Right forelimb (tissue), 1 donor: ENCODE measurements at regions not wholly inside any gene's neighbourhood (a gene's known extent, or its start where the extent isn't known, plus 50 kb on each side); places are given as distances from the start of the nearest gene placed in this dataset.
"Not testable (repeated sequence)": the region's sequence is repeated elsewhere in the genome, so short reads cannot be mapped to it uniquely, and the experiment has no call there.

Source experiments
- DNase-seq: peaks from one replicate; pipeline ENCODE4 v3.0.0-alpha.2; 2018

- no peak for DNase-seq
These were observed 63.1 kb downstream of the MATN1 start for GRCh38 chr1:30660241-30660640.

DNA sequence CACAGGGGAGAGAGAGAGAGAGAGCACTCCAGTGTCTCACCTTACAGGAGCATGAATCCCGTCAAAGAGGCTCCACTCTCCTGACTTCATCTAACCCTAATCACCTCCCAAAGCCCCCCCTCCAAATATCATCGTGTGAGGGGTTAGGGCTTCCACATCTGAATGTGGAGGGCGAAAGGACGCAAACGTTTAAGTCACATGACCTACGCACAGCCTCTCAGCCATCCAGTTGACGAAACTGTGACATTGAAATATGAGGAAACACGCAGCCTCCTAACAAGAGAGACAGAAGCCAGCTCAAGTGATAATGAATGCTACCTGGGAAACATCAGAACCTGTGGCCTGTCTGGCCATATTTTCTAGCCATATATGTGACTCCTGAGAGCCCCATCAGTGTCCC is 63.7 kb downstream of the MATN1 start:
- DNase-seq: no peak

GRCh38 chr1:30658375-30658774 is 65.0 kb downstream of the MATN1 start:
- not testable (repeated sequence) for DNase-seq

- no peak for DNase-seq
These were observed 65.4 kb downstream of the MATN1 start for GRCh38 chr1:30658014-30658336.

- DNase-seq: no peak
These were observed 66.0 kb downstream of the MATN1 start for GRCh38 chr1:30657131-30658013.

GRCh38 chr1:30656171-30656940 is 67.0 kb downstream of the MATN1 start:
- no peak for DNase-seq

- no peak for DNase-seq
These were observed 67.7 kb downstream of the MATN1 start for GRCh38 chr1:30655672-30656071.

DNA sequence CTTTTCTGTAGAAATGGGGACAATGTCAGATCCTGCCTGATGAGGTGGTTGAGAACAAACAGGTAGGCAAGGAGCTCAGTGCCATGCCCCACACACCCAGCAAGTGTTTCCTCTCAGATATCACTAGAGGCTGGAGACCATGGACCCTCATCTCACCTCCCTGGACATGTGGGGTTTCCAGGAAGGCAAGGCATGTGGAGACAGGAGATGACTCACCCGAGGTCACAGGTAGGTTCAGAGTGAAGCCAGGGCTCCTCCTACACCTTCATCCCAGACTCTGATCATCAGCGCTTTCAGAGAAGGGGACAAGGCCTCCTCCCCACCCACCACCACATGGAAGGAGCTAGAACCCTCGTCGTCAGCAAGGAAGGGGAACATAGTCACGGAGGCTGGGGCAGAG is 69.2 kb downstream of the MATN1 start:
- DNase-seq: no peak

DNA sequence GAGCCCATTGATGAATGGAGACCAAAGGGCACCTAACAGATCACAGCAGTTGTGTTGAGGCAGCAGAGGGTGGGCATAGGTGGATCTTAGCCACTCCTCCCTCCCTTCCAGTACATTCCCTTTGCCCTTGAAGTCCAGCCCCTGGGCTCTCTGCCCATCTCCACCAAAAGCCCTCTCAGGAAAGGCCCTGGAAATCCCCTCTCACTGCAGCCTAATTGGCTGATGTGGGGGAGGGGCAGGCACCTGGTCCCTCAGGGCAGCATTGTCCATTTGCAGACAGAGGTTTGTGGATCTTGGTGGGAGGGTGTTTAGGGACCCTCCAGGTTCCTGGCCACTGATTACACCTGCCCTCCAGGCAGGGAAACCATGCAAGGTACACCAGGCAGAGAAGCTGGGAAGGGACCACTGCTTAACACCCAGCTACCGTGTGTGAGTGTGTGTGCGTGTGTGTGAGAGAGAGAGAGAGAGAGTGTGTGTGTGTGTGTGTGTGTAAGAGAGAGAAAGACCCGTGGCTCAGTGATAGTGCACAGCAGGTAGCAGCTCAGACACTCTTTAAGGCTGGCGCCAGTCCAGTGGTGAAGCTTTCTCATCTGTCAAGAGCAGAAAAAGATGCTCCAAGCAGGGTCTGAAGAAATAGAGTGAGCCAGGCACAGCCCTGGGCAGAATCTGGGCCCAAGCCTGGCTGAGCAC is 71.1 kb downstream of the MATN1 start:
- DNase-seq: no peak

GRCh38 chr1:30651395-30651794 is 72.0 kb downstream of the MATN1 start:
- not testable (repeated sequence) for DNase-seq

DNA sequence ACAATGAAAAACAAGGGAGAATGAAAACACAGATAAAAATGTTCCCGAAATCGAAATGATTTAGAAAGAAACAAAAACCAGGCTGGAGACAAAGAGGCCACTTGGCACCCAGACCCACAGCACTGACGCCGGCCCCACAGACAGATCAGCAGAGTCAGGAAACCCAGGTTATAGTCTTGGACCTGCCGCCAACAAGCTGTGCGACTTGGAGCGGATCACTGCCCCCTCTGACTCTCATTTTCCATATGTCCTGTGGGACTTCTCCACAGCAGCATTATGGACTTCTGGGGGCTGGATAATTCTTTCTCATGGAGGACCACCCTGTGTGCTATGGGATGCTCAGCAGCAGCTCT is 72.4 kb downstream of the MATN1 start:
- DNase-seq: no peak

GRCh38 chr1:30650038-30650967 is 73.1 kb downstream of the MATN1 start:
- no peak for DNase-seq

GRCh38 chr1:30649321-30649991 is 73.9 kb downstream of the MATN1 start:
- no peak for DNase-seq

DNA sequence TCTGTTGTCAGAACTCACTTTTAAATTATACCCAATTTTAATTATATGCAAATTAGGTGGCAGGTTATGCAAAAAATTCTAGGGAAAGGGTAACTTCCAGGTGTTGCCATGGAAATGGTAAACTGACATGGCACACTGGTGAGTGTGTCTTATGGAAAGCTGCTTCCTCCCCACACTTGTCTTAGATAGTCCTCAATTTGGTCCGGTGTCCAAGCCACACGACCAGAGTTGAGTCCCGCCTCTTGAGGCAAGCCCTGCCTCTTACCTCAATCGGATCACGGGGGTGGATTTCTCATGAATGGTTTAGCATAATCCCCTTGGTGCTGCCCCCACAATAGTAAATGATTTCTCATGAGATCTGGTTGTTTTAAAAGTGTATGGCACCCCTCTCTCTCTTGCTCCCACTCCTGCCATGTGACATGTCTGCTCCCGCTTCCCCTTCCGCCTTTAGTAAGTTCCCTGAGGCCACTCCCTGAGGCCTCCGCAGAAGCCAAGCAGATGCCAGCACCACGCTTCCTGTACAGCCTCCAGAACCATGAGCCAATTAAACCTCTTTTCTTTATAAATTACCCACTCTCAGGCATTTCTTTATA is 74.9 kb downstream of the MATN1 start:
- no peak for DNase-seq

DNA sequence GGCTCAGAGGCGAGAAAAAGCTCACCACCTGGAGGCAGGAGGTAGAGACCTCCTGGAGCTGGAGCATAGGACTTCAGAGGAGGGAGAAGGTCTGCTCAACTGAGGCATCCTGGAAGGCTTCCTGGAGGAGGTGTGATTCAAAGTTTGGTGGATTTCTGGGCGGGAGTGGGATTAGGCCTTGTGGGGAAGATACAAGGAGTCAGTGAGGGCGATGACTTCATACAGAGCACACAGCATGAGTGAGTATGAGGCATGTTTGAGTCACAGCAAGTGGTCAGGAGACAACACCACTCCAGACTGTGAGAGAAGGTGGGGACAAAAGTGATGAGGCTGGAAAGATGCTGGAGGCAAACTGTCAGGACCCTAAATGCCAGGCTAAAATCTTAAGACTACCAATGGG is 77.6 kb downstream of the MATN1 start:
- no peak for DNase-seq

DNA sequence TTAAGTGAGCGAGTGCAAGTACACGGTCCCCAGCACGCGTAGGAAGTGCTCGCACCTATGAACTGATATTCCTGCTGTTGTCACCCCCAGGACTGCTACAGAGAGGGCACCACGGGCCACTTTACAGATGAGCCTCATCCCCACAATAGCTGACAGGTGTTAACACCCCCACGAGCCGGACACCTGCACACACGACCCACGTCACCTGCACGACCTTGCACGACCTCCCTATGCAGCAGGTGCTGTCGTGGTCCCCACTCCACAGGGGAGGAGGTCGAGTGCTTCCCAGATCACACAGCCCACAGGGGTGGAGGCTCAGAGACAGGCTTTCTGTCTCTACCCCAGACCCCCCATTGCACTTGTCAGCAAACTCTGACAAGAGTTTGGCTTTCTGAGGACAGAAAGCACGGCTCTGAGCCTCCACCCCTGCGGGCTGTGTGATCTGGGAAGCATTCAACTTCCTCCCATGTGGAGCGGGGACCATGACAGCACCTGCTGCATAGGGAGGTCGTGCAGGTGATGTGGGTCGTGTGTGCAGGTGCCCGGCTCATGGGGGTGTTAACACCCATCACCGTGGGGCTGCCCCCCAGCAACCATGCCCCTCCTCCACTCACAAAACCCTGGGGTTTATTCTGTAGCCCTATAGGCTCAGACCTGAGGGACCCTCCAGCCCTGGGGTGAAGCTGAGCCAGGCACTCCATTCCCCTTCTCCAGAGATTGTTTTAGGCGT is 80.8 kb downstream of the MATN1 start:
- no peak for DNase-seq

GRCh38 chr1:30641572-30642353 is 81.6 kb downstream of the MATN1 start:
- no peak for DNase-seq

GRCh38 chr1:30639881-30640452 is 83.4 kb downstream of the MATN1 start:
- DNase-seq: no peak

DNA sequence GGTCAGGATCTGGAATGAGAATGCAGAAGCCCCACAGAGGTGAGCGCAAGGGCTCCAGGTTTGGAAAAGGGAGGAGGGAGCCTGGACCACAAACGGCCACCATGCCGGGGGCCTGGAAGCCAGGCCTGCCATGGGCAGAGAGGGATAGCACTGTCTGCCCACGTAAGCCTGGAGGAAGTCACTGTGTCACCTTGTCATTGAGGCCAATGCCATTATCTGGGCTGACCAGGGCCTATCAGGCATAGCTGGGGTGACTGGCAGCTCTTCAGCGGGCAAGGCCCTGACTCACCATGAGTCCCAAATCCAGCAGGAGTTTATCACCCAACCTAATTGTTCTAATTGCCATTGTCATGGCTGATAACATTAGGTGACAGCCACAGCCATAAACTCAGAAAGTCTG is 84.6 kb downstream of the MATN1 start:
- DNase-seq: no peak

DNA sequence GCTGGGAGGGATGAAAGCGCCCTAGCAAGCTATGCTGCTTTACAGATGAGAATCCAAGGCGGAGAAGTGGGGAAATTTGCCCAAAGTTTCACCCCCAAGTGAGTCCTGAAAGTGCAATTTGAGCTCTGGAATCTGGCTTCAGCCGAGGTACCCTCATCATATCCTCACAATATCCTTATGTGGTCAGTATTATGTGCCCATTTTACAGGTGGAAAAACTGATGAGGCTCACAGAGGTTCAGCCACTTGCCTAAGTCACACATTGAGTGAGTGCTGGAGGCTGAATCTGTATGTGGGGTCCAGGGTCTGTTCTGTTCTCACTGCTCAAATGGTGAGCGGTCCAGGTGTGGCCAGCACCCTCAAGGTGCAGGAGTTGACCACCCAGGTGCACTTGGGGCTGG is 85.3 kb downstream of the MATN1 start:
- no peak for DNase-seq
